Renal pelvis (tissue), 1 donor: ENCODE measurements at regions not wholly inside any gene's neighbourhood (a gene's known extent, or its start where the extent isn't known, plus 50 kb on each side); places are given as distances from the start of the nearest gene placed in this dataset.
"Not testable (repeated sequence)": the region's sequence is repeated elsewhere in the genome, so short reads cannot be mapped to it uniquely, and the experiment has no call there.

Experiments used
- DNase-seq: peaks from one replicate; pipeline ENCODE4 v3.0.0-alpha.2; 2013

DNA sequence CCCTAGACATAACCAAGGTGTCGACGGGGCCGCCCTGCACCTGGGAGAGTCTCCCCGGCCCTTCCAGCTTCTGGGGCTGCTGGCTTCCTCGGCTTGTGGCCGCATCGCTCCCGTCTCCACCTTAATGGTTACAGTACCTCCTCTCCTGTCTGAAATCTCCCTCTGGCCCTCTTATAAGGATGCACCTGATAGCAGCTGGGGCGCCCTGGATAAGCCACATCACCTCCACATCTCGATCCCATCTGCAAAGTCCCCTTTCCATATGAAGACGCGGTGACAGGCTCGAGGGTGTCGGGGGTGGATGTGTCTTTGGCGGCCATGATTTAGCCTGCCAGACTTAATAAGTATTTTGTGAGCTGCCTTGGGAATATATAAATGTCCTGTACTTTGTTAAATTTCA, 169.0 kb downstream of the NPIPB11 start:
- not testable (repeated sequence) for DNase-seq

- DNase-seq = not testable (repeated sequence)
Observed at GRCh38 chr16:29237023-29237422, 169.5 kb downstream of the NPIPB11 start.

DNA sequence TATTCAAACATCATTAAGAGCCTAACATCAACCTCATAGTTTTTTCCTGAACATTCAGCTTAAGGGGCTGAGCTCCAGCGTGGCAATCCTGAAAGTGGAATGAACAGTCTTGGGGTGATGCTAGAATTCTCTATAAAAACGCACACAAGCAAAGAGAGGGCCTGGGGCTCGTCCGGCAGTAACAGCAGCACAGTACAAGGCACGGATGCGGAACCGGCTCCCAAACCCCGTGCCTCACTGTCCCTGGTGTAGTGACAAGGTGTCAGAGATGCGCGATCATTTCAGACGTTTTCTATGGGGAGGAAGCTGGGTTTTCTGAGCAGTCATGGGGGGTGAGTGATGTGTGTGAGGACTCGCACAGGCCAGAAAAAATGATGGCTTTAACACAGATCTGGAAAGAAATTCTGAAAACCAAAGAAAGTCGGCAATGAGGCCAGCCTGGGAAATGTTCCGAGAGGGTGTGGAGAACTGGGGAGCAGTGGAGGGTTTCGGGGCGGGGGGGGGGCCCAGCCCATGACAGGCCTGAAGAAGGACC, 170.6 kb downstream of the NPIPB11 start:
- DNase-seq = not testable (repeated sequence)

- DNase-seq = not testable (repeated sequence)
Observed at GRCh38 chr16:29234536-29235275, 171.8 kb downstream of the NPIPB11 start.

GRCh38 chr16:29233705-29234404, 172.7 kb downstream of the NPIPB11 start:
- not testable (repeated sequence) for DNase-seq

GRCh38 chr16:29232811-29233704, 173.5 kb downstream of the NPIPB11 start:
- DNase-seq = no peak

DNA sequence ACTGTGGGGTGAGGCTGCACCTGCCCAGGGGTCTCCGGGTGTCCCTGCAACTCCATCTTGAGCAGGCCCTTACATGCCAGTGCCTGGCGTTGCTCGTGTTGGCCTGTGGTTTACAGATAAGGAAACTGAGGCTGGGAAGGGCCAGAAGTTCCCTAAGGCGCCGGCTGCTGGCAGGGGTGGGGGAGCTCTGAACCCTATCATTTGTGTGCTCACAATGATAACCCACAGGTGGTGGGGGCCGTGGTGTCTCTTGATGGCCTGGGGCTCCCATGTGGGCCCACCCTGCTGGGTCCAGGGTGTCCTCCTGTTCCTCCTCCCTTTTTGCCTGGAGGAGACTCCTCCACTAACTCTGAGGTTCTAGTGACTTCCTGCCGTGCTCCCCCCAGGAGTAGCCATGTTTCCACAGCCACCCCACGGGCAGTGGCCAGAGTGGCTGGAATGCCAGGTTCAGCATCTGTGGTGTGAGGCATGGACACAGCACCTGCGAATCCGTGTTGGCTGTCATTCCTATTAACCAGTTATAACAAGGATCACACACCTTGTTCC, 174.3 kb downstream of the NPIPB11 start:
- not testable (repeated sequence) for DNase-seq

GRCh38 chr16:29231244-29231643, 175.3 kb downstream of the NPIPB11 start:
- DNase-seq = no peak

- DNase-seq = no peak
Observed at GRCh38 chr16:29230671-29231096, 175.8 kb downstream of the NPIPB11 start.

DNA sequence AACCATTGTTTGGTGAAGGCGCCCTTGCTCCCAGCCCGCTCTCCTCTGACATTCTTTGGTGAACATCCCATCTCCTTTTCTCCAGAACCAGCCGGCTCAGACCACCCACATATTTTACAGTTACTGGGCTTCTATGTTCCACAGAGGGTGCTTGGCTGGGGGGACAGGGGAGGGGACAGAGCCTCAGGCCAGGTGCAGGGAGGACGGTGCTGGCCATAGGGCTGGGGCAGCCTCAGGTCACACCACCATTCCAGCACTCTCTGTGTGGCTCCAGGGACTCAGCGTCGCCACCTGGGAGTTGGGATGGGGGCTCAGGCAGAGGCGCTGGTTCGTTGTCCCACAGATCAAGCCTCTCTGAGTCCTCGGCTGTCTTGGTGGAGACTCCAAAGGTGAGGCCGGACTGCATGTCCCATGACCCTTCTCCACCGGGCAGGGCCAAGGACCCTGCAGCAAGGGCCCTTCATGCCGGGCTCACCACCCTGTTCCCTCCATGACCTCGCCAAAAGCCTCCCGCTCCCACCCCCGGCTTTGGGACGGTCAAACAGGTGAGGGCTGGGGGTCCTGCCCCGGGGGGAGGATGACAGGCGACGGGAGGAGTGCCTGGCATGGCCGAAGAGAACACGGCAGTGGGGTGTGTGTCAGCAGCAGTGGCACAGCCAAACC, 176.4 kb downstream of the NPIPB11 start:
- not testable (repeated sequence) for DNase-seq

DNA sequence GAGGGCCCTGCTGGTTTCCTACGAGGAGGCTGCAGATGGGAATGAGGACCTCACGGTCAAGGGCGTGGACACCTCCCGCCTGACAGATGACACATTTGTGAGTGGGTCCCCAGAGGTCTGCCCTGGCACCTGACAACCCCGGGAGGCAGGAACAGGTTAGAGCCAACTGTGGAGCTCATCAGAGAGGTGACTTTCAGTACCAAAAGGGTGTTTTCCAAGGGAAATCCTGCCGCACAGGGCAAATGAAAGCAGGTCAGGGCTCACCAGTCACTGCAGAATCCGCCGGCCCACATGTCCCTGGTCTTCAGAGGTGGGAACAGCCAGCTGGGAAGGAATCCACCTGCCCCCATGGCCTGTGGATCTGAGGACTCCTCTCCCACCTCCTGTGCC, 176.9 kb downstream of the NPIPB11 start:
- DNase-seq = not testable (repeated sequence)

DNA sequence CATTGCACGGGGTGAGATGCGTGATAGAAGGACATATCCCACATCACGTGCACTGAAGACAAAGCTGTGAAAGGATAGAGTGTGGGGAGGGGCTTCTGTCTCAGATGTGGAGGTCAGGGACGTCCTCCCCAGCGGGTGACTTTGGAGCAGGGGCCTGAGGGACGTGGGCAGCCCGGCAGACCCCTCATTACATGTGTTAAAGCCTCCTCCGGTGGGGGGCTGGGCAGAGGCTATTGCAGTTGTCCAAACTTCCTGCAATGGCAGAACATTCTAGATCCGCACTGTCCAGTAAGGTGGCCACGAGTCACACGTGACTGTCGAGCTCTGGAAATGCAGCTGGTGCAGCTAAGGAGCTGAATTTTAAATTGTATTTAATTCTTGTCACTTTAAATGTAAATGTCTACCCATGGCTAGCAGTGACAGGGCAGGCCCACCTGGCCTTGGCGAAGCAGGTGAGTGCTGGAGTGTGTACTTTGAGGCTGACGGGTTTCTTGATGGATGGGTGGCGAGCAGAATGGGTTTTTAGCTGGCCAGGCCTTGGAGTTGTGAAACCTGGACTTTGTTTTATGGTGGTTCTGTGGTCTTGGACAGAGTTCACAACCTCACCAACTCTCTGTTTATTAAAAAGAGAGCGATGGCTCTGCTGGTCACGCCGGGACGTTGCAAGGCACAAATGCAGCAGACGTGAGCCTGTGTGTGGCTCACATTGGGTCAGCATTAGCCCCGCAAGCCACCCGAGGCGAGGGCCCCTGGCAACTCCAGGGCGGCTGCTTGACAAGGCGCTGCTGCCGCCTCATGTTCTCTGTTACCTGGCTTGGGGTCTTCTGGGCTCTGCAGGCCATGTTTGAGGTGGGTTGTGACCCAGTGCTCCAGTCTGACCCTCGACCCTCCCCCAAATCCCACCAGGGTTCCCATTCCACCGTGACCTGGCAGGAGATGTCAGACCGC, 177.6 kb downstream of the NPIPB11 start:
- DNase-seq = not testable (repeated sequence)

DNA sequence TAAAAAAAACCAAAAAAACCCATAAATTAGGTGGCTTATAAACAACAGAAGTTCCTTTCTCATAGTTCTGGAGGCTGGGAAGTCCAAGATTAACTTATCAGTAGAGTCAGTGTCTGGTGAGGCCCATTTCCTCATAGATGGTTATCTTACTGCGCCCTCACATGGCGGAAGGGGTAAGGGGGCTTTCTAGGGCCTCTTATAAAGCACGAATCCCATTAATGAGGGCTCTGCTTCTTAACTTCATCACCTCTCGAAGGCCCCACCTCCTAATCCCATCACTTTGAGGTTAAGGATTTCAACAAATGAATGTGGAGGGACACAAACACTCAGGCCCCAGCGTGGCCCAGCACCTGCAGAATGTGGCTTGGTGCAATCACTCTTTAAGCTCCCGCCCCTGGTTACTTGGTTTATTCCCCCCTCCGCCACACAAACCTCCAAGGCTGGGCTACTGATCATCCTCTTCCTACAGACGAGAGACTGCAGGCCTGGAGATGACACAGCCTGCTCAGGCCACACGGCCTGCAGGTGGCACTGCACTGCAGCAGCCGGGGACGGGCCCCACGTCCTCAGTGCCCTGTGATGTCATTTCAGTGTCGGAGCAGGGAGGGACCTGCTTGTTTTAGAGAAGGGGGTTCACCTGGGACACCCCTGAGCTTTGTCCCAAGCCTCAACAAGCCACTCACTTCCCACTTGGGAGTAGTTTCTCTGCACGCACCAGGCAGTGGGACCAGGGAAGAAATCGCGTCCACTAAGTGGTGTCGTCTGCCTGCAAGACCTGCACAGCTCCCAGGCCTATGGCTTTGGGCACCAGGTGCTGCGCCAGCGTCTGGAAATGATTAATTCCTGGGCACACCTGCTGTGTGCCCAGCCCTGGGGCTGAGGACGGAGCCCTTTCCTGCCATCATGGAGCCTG, 178.5 kb downstream of the NPIPB11 start:
- not testable (repeated sequence) for DNase-seq

DNA sequence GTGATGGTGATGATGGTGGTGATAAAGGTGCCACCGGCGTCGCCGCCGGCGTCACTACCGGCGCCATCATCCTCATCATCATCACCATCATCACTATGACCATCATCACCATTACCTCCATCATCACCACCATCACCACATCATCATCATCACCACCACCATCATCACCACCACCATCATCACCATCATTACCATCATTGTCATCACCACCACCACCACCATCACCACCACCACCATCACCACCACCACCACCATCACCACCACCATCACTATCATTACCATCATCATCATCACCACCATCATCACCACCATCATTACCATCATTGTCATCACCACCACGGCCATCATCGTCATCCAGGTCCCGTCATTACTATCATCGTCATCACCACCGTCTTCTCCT, 179.7 kb downstream of the NPIPB11 start:
- no peak for DNase-seq

GRCh38 chr16:29224675-29225074, 181.8 kb downstream of the NPIPB11 start:
- not testable (repeated sequence) for DNase-seq

- not testable (repeated sequence) for DNase-seq
Observed at GRCh38 chr16:29222615-29223014, 183.9 kb downstream of the NPIPB11 start.

- DNase-seq = not testable (repeated sequence)
Observed at GRCh38 chr16:29222008-29222407, 184.5 kb downstream of the NPIPB11 start.

- not testable (repeated sequence) for DNase-seq
Observed at GRCh38 chr16:29221281-29221955, 185.1 kb downstream of the NPIPB11 start.
